Activated T-helper 1 cell treated with Interleukin-2 at 50 U/mL for 16 hours (primary cell): ENCODE measurements at regions not wholly inside any gene's neighbourhood (a gene's known extent, or its start where the extent isn't known, plus 50 kb on each side); places are given as distances from the start of the nearest gene placed in this dataset.

Source experiments
- DNase-seq: peaks from one replicate; pipeline ENCODE4 v3.0.0-alpha.2; 2020; ENCODE audit warnings: low read depth

DNA sequence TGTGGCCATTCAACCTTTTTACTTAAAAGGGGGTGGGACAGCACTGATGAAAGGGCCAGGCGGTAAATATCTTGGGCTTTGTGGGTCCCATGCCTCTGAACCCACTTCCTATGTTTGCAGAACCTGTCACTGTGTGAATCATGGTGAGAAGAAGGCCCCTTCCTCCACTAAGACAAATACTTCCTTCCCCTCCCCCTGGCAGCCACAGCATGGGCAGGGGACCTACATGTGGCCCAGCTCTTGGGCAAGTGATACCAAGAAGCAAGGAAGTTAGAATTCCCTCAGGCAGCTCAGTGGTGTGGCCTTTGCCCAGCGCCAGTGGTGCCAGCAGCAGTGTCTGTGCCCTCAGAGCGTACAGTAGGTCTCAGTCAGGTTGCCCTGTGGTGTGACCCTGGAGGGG, 168.6 kb downstream of the TRIM33 start:
- no peak for DNase-seq

DNA sequence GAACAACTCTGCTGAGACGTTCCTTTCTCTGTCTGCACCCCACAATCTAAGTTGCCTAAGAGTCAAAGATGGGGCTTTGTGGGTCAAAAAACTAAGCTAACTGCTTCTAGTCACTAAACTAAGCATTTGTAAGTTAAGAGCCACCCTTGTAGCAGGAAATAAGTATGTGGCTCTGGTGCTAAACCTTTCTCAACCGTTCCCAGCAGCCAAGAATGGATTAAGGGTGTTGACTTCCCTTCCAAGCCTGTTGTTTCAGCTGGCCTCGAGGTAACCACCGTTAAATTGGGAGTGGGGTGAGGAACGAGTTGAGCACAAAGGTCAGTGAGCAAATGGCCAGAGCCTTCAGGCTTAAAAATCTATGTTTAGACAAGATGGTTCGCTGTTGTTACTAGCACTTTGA, 169.1 kb downstream of the TRIM33 start:
- no peak for DNase-seq

DNA sequence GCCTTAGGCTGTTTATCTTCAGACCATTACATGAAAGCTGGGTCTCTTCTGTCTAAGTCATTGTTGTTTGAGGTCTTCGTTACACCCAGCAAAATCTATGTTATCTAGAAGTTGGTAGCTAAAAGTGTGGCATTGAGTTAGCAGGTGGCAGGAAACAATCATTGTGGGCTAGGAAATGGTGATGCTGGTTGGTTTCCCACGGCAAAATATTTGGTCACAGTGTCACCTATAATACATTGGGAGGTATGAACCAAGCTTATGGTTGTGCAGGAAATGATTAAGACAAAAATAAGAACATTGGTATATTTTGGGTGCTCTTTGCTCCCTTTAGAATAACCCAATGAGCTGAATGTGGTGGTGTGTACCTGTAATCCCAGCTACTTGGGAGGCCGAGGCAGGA, 169.7 kb downstream of the TRIM33 start:
- DNase-seq: peak; percentile 15

DNA sequence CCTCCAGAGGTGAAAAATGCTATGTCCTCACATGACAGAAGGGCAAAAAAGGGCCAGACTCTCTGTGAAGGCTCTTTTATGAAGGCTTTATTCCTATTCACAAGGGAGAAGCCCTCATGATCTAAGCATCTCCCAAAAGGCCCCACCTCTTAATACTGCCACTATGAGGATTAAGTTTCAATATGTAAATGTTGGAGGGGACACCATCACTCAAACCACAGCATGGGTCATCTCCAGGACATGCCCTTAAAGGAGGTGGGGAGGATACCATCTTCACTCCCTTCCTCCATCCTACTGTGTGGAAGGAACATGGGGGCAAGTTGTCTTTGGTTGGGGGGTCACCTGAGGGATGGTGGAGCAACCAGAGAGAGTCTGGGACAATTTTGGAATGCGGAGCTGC, 170.1 kb downstream of the TRIM33 start:
- no peak for DNase-seq

DNA sequence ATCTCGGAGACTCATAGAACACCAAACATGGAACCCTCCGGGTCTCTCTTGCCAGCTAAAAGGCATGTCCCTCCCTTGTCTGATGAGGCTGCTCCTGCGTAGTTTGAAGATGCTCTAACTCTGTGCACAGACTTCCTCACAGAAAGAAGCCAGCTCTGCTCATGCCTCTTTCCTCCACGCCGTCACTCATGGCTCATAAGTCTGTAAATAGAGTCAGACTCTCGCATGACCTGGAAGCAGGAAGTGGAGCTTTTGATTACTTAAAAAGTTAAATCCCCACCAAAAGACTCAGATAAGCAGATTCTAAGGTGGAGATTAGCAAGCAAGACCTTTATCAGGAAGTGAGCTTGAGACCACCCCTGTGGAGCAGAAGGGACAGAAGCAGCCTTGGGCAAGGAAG, 171.6 kb downstream of the TRIM33 start:
- no peak for DNase-seq

DNA sequence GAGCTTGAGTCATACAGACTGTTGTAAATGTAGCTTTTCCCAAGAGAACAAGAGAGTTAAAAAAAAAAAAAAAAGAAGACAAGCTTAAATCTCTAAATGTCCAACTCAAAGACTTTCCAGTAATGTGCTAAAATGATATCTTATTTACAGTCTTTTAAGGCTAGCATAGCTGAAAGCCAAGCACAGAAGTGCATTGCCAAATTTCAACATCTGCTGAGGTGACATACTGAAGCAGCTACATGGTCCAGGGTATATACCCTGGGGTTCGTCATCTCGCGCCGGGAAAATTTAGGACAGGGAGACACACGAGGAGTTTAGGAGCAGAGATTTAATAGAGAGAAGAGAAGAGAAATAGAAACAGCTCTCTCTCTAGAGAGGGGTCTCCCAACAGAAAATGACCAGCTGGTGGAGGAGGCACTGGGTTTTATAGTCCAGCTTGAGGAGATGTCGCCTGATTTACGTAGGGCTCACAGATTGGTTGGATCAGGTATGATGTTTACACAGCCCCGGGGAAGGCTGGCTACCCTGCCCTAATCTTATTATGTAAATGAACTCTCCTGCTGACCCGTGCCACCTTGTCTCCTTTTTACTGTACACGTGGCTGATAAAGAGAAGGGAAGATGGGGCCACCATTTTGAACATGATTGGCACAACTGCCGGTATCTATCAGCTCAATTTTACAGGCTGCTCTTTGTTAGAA, 172.7 kb downstream of the TRIM33 start:
- DNase-seq: no peak

DNA sequence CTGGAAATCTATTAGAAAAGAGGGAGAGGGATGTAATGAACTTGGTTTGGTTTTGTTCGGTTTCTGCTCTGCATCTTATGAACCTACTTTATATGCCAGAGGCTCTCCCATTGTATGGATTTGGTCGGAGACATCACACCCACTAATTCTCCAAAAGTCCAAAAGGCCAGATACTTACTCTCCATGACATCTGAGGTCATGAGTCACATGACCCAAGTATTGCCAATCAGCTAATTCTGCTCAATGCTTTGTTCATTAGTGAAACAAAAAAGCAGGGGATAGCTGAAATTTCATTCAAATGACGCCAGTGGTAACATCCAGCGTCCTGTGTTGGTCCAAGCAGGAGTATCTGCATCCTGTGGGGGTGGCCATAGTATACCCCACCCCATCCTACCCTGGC, 173.6 kb downstream of the TRIM33 start:
- no peak for DNase-seq

DNA sequence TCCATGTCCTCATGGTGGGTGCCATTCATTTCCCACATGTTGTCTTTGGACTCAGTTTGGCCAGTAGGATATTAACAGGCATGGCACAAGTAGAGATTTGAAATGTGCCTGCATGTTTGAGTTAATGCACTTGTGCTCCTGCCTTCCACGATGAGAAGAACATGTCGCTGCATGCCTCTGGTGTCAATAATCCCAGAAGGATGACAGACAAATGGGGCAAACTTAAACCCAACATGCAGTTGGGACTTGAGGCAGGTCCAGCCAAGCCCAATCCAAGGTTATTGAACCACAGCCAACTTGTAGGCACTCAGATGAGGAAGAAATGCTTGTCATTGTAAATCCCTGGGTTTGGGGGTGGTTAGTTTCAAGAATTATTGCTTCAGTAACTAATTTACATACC, 174.6 kb downstream of the TRIM33 start:
- no peak for DNase-seq

DNA sequence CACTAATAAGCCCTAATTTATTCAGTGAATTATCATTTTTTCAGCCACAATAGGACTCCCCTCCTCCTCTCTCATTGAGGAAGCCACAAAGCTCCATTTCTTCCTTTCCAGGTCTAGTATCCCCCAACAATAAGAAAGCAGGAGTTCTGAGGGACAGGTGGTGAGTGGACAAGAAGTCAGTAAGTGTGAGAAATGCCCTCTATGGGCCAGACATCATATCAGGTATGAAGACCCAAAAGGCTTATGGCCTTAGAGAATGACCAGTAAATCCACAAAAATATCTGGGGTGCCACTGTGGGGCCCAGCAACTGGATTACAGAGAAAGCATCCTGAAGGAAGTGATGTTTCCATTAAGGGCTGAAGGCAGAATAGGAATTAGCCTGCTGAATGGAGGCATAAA, 175.7 kb downstream of the TRIM33 start:
- DNase-seq: no peak

DNA sequence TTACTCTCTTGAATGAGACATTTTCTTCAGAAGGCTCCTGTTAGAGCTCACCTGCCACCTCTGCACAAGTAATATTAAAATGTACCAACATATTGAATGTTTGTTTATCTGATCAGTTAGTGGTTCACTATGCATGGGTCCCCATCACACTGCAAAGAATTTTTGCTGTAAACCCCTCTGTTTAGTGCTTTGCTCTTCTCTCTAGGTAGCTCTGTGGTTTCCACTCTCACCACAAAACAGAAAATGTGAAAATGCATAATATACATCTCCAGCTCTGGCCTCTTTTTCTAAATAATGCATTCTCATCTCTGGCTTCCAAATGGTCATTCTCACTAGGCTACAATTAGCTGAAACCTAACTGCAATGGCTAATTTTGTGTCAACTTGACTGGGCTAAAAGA, 176.7 kb downstream of the TRIM33 start:
- DNase-seq: no peak

DNA sequence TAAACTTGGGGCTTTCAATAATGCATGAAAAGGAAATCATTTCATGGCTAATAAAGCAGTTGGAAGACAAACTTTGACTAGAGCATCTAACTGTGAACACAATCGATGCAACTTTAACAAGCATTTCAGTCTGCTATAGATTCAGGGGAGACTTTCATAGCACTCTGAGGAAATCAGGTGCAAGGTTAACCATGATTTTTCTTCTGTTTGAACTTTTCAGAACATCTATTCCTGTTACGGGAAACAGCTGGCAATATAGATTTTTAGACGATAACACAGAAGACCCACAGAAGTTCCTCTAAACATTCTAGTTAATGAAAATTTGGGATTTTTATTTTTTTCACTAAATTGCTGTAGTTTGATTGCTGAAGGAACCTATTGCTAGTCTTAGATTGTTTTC, 177.3 kb downstream of the TRIM33 start:
- no peak for DNase-seq

DNA sequence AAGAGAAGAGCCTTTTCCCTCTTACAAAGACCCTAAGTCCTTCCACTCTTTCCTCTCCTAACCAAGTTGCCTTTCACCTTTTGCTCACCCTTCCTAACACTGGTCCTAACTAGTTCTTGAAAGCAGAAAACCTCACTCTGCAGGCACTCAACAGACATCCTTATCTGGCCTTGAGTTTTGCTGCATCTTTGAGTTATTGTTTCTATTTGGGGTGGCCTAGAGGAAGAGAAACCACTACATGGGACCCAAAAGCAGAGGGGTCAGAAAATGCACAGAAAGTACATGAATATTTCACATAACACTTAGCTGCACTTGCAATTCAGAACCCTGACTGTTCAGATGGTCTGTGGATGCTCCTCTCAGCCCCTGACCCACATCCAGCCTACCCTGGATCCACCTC, 178.3 kb upstream of the SYT6 start:
- DNase-seq: no peak

DNA sequence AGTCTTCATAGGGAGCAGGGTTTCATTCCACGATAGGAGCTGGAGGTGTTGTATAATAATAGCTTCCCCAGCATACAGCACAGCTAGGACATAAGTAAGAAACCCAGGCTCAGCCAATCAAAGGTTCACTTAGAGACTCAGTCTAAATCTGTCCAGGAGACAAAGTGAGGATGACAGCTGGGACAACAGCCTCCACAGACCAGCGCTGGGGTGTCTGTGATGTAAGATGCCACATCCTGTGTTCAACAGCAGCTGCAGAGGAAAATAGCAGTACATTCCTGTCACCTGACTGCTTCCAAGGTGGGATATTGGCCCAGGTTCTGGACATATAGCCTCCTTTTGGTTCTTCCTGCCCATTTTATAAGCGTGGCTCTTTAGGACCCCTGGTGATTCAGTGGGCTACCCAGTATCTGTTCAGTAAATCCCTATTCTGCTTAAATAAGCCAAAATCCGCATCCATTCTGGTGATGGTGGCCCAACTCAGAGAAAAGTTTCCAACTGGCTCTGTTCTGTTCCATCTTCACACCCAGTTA, 176.8 kb upstream of the SYT6 start:
- no peak for DNase-seq

DNA sequence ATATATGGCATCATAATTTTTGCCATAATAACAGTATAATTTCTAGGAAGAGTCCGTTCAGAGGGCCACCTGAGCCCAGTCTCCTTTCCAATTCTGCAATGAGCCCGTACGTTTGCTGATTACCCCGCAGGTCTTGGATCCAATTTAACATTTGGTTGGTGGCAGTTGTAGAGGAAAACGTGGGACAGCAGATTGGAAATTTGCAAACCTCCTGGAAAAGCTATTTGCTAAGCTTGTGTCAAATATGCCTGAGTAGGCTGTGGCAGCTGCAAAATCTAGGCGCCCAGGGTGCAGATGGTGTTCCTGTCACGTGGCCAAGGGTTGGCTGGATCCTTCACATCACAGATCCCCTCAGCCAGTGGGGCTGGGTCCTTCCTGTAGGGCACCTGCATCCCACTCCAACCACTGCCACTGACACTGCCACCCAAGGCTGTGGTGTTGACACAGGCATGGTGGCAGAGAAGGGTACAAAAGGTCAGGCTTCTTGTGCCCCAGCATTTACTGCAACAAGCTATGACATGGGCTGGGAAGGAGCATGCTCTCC, 174.8 kb upstream of the SYT6 start:
- DNase-seq: no peak

DNA sequence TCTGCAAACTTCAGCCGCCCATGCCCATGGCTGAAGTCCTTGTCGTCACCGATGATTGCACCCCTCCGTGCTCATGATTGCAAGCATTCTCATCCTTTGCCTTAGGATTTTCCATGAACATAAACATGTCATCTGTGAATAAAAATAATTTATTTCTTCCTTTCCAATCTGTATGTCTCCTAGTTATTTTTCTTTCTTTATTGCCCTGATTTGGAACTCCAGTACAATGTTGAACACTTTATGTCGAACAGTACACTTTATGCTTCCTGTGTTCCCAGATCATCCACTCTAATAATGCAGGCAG, 170.9 kb upstream of the SYT6 start:
- DNase-seq: no peak

DNA sequence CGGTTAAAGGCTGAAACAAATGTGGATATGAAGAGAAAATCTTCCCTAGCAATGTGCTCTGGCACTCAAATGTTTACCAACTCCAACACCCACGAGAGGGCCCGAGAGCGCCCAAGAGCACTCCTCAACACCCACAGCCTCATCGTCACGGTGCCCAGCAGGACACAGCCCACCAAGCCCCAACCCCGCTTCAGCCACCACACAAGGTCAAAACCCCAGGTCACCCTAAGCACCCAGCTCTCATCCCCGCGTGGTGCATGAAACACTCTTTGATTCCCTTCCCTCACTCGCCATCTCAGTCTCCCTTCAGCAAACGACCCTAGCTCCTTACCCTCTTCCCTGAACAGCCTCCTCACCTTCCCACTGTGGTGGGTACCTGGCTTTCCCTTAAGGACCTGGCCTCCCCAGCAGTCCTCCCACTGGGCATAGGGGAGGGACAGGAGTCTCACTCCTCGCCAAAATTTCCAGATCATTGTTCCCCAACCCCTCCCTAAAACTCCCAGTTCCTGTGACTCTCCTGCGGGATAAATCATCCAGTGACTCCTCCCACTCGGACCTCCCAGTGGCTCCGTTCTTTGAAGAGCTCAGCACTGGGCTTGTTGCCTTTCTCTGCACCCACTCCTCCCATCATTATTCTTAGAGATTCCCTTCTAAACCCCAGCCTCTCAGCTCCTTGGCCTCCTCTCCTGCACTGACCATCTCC, 170.4 kb upstream of the SYT6 start:
- no peak for DNase-seq

DNA sequence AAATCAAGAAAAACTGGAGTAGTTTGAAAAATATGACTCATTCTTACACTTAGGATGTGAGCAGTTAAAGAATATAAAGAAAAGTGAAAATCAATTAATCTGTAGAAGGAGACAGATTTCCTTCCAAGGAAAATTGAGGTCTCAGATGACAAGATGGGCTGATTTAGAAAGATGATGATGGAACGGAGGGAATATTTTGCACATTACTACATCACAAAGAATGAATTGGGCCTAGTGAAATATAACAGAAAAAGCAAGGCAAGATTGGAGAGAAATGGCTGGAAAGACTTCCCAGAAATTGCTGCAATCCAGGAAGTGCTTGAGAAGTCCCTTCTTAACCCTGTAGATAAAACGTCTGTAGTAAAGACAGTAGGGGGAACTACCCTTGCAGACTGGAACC, 169.1 kb upstream of the SYT6 start:
- no peak for DNase-seq

DNA sequence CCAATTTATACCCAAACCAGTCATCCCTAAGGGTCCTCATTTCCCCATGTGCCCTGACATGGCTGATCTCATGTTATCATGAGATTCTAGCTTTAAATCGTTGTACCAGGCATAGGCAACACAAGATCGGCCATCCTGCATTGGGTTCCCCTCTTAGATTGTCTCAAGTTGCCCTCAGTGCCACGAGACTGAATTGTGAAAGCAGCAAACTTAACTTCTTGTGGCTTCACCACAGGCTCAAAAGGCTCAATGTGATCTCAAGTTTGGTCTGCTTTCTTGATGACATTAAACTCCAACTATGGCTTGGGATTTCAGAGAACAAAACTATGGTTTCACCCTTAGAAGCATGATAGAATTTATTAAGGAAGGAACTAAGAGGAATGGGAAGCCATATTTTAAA, 168.5 kb upstream of the SYT6 start:
- no peak for DNase-seq

DNA sequence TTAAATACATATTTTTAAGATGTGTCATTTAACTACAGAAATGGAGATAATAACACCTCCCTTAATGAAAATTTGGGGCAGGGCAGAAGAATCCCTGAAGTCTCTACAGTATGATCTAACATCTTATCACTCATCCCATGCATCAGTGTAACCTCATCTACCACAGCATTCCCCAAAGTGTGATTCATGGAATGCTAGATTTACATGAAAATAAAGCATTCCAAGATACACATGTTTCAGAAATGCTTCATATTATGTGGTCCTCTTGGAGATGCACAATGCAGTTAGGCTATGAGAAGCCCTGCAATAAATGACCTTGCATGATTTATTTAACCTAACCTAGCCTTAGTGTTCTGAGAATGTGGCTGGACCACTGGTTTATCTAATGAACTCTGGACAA, 166.9 kb upstream of the SYT6 start:
- no peak for DNase-seq

DNA sequence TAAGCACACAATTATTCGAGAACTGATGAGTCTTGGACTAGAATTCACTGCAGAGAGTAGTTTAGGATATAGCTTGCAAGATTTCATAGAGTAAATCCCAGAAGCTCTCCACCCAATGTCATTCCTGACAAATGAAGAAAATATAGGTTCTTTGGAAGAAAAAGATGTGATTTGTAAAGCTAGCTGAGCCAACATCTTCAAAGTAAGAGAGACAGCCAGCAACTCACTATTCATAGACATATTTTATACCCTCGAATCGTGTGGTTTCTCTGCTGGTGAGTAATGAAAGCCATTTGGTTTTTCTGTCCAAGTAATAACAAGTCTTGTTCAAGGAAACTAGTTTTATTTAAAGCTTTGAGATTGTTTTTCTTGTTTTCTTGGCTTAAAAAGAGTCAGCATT, 165.7 kb upstream of the SYT6 start:
- DNase-seq: no peak

DNA sequence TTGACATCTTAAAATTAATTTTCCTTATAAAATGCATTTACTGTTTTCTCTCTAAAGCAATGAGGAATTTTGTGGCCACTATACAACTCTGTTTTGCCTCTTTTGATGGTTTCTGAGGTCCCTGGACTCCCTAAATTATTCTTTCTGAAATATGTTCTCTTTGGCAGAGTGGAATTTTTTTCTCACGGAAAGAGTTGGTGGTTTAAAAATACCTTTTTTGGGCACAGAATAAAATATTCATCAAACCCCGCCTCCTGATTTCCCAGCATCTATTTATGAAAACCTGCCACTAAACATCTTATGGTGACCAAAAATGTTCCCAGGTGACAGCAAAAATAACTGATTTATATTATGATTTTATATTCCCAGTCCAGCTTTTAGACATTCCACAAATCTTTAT, 165.3 kb upstream of the SYT6 start:
- DNase-seq: no peak

DNA sequence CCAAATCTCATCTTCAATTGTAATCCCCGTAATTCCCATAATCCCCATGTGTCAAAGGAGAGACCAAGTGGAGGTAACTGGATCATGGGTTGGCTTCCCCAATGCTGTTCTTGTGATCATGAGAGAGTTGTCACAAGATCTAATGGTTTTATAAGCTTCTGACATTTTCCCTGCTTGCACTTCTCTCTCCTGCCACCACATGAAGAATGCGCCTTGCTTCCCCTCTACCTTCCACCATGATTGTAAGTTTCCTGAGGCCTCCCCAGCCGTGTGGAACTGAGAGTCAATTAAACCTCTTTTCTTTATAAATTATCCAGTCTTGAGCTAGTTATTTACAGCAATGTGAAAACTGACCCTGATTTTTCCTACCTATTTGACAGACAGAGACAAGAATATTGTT, 162.5 kb upstream of the SYT6 start:
- no peak for DNase-seq

DNA sequence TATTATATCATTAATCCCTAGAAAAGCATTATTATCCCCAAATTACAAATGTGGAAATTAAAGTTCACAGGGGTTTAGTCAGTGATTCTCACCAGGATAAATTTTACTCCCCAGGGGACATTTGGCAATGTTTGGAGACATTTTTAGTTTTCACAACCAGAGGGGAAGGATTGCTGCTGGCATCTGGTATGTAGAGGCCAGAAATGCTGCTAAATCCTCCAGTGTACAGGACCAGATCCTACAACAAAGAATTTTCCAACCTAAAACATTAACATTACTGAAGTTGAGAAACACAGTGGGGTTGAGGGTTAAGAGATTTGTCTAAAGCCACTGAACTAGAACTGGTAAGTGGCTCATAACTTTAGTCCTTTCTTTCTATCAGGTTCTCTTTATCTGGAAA, 162.0 kb upstream of the SYT6 start:
- DNase-seq: no peak

DNA sequence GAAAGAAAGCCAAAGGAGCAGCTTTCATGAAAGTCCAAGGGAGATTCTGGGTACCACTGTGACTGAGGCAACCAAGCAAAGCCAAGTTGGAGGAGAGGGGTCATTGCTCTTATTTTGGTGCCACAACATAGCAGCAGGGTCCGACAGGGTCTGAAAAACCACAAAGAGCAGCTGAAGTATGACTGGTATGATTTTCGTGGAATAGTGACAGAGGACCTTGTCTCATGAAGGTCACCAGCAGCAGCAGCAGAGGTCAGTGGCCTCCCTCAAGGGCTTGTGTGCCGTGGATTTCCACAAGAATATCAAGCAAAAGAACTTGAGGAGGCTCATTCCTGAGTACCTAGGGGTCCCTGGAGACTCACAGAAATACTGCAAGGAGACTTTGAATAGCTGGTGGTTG, 160.9 kb upstream of the SYT6 start:
- DNase-seq: no peak
